ENCODE measurements at regions not wholly inside any gene's neighbourhood (a gene's known extent, or its start where the extent isn't known, plus 50 kb on each side); places are given as distances from the start of the nearest gene placed in this dataset.

DNA sequence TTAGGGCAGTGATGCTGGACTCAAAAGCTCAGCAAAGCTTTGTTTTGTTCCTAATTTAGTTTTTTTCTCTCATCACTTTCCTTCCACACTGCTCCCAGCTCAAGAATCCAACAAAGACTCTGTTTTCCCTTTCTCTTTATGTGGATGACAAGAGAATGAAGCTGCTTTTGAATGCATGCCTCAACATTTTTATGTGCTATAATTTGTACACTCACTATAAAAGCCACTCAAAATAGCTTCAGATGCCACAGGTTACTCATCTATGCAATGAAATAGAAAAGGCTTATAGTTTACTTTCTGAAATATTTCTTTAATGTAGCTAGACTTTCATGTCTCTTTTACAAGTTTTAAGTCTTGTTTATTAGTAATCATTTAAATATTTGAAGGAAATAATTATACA, 714.9 kb downstream of the OTOL1 start:
- TF ChIP-seq, protein P1, sequence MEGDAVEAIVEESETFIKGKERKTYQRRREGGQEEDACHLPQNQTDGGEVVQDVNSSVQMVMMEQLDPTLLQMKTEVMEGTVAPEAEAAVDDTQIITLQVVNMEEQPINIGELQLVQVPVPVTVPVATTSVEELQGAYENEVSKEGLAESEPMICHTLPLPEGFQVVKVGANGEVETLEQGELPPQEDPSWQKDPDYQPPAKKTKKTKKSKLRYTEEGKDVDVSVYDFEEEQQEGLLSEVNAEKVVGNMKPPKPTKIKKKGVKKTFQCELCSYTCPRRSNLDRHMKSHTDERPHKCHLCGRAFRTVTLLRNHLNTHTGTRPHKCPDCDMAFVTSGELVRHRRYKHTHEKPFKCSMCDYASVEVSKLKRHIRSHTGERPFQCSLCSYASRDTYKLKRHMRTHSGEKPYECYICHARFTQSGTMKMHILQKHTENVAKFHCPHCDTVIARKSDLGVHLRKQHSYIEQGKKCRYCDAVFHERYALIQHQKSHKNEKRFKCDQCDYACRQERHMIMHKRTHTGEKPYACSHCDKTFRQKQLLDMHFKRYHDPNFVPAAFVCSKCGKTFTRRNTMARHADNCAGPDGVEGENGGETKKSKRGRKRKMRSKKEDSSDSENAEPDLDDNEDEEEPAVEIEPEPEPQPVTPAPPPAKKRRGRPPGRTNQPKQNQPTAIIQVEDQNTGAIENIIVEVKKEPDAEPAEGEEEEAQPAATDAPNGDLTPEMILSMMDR (conservative IDR thresholded peaks at IDR 0.05; ENCODE audit: low read length) = no peak
- no peak for TF ChIP-seq EZH2phosphoT487 (IDR thresholded peaks at IDR 0.05; ENCODE audit: borderline replicate concordance, low read depth, low read length)

Data from OCI-LY7 (cell line).